ENCODE measurements at regions not wholly inside any gene's neighbourhood (a gene's known extent, or its start where the extent isn't known, plus 50 kb on each side); places are given as distances from the start of the nearest gene placed in this dataset.

DNA sequence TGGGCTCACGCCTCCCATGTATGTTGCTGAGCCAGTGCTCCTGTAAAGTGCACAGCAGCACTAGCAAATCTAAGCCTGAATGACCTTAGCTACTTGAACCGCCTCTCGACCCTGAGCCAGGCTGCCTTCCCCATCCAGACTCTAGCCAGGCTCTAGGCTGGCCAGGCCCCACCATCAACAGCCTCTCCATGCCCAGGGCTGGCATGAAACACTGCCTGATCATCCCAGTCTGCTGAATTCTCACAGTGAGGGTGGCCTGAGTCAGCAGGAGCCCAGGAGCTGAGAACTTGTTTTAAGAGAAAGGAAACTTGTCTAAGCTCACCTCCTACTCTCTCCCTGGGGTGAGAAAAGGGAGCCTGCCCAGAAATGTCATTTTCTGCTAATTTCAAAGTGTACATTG is 733.3 kb downstream of the PTPRU start:
- Histone ChIP-seq H3K4me3 (no peak overlapping the region), H3K27ac (replicated peaks in 1 of 4) (no peak overlapping the region), H3K9me3 (no peaks in the 10 kb centered on the region), H3K27me3 (peaks cover 0 to 54% (median 0%) of the 10 kb centered on the region in 4 donors), H3K4me1 (no peaks in the 10 kb centered on the region), H3K36me3 (no peaks in the 10 kb centered on the region)
- WGBS: 78% methylated on average over 3 of the region's 3 CpGs
- DNase-seq (ENCODE audit: extremely low spot score): no peak
- intact Hi-C loops (cut with DNase I): no loop called here
- TF ChIP-seq POLR2A (IDR thresholded peaks at IDR 0.05; ENCODE audit: low read depth) (no peak), EP300 (IDR thresholded peaks at IDR 0.05) (no peak), POLR2AphosphoS5 (IDR thresholded peaks at IDR 0.05) (no peak)
- TF ChIP-seq, protein P1, sequence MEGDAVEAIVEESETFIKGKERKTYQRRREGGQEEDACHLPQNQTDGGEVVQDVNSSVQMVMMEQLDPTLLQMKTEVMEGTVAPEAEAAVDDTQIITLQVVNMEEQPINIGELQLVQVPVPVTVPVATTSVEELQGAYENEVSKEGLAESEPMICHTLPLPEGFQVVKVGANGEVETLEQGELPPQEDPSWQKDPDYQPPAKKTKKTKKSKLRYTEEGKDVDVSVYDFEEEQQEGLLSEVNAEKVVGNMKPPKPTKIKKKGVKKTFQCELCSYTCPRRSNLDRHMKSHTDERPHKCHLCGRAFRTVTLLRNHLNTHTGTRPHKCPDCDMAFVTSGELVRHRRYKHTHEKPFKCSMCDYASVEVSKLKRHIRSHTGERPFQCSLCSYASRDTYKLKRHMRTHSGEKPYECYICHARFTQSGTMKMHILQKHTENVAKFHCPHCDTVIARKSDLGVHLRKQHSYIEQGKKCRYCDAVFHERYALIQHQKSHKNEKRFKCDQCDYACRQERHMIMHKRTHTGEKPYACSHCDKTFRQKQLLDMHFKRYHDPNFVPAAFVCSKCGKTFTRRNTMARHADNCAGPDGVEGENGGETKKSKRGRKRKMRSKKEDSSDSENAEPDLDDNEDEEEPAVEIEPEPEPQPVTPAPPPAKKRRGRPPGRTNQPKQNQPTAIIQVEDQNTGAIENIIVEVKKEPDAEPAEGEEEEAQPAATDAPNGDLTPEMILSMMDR (IDR thresholded peaks at IDR 0.05): no peak

DNA sequence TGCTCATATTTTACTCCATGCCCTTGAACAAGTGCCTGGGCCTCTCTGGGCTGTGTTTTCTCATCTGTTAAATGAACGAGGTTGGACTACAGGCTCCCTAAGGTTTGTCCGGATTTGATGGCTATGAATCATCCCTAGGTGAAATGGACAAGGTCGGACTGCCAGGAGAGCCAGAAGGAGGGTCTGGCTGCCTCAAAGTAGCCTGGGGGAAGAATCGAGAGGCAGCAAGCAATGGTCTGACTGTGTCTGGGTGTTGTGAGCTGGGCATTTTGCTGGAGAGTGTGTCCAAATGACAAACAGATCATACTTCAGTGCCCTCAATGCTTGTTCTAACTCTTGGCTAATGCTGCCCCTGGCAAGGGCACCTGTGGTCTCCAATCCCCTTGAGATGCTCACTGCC is 730.9 kb downstream of the PTPRU start:
- intact Hi-C loops (cut with DNase I): no loop called here
- no peaks in the 10 kb centered on the region for H3K36me3 ChIP-seq
- no peaks in the 10 kb centered on the region for H3K9me3 ChIP-seq
- no peak for DNase-seq (ENCODE audit: extremely low spot score)
- WGBS: 57% methylated on average over 4 of the region's 4 CpGs
- peaks cover 0 to 67% (median 0%) of the 10 kb centered on the region in 4 donors for H3K27me3 ChIP-seq
- TF ChIP-seq POLR2AphosphoS5 (IDR thresholded peaks at IDR 0.05) (no peak), EP300 (IDR thresholded peaks at IDR 0.05) (no peak), POLR2A (IDR thresholded peaks at IDR 0.05; ENCODE audit: low read depth) (no peak)
- TF ChIP-seq, protein P1 (IDR thresholded peaks at IDR 0.05): no peak
- no peaks in the 10 kb centered on the region for H3K4me1 ChIP-seq
- no peak overlapping the region for H3K27ac ChIP-seq (replicated peaks in 1 of 4)
- no peak overlapping the region for H3K4me3 ChIP-seq

DNA sequence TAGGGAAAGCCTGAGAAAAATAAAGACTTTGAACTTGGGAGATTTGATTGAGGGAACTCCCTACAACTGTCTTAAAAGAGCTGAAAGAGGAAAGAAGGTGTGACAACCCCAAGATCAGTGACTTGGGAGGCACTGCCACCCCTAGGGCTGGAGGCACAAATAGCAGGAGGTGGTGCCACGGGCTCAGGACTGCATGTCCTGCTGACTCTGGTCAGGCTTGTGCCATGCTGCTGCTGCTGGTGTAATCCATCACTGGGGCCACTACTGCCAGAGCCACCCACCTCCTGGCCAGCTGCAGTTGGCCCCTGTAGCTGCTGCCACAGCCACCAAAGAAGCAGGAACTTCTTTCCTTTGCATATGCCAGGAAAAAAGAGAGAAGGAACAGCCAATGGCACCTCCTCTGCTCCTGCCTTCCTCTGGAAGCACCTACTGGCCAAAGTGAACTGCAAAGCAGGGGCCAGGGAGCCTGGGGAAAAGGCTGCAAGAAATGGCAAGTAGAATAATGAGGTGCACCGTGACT is 730.3 kb downstream of the PTPRU start:
- WGBS: 49% methylated on average over 2 of the region's 2 CpGs

DNA sequence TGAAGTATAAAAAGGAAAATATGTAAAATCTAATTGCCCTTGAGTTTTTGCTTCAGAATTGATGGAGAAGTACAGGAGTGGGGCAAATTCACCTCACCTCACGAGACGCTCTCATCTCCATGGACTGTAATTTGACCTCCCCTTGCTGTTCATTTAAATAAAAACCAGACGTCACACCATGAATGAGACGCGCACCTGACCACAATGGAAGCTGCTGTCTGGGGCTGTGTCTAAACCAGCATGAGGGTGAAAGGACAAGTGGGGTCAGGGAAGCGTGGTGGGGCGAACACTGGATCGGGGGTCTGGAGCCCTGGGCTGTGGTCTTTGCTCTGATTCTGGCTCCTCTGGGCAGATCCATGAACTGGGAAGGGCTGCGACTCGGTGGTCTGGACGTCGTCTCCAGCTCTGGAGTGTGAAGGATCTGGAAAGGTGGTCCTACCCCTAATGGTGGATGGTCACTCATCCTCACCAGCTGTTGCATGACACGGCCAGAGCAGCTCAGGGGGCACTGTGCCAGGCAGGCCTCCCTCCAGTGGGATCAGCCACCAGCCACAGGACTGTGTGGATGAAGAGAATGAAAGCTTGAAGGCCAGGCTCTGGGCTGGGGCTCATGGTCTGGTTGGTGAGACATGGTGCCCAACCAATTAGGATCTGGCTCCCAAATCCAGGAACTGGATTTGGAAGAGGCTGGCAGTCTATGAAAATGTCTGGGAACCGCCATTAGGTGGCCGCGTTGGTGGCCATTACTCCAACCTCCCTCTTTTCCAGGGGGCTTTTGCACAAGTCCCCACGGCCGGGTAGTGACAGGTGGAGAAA is 728.6 kb downstream of the PTPRU start:
- 69% methylated on average over 17 of the region's 18 CpGs for WGBS
- no peaks in the 10 kb centered on the region for H3K4me1 ChIP-seq
- intact Hi-C loops (cut with DNase I): no loop called here
- no peak overlapping the region for H3K4me3 ChIP-seq
- no peak overlapping the region for H3K27ac ChIP-seq (replicated peaks in 1 of 4)
- DNase-seq (ENCODE audit: extremely low spot score): no peak
- no peaks in the 10 kb centered on the region for H3K9me3 ChIP-seq
- H3K27me3 ChIP-seq: peaks cover 0 to 71% (median 0%) of the 10 kb centered on the region in 4 donors
- no peak for TF ChIP-seq POLR2A (IDR thresholded peaks at IDR 0.05; ENCODE audit: low read depth)
- no peak for TF ChIP-seq EP300 (IDR thresholded peaks at IDR 0.05)
- TF ChIP-seq, protein P1 (IDR thresholded peaks at IDR 0.05): no peak
- TF ChIP-seq POLR2AphosphoS5 (IDR thresholded peaks at IDR 0.05): no peak
- no peaks in the 10 kb centered on the region for H3K36me3 ChIP-seq

More for the DNA sequence above, 730.3 kb downstream of the PTPRU start:
- H3K9me3 ChIP-seq: no peaks in the 10 kb centered on the region
- TF ChIP-seq, protein P1 (IDR thresholded peaks at IDR 0.05): no peak
- TF ChIP-seq POLR2A (IDR thresholded peaks at IDR 0.05; ENCODE audit: low read depth) (no peak), EP300 (IDR thresholded peaks at IDR 0.05) (no peak), POLR2AphosphoS5 (IDR thresholded peaks at IDR 0.05) (no peak)
- no peak overlapping the region for H3K27ac ChIP-seq (replicated peaks in 1 of 4)
- H3K4me3 ChIP-seq: no peak overlapping the region
- intact Hi-C loops (cut with DNase I): no loop called here
- peaks cover 0 to 65% (median 0%) of the 10 kb centered on the region in 4 donors for H3K27me3 ChIP-seq
- DNase-seq (ENCODE audit: extremely low spot score): no peak
- no peaks in the 10 kb centered on the region for H3K36me3 ChIP-seq
- no peaks in the 10 kb centered on the region for H3K4me1 ChIP-seq

Data from esophagus muscularis mucosa (tissue), 4 donors.